ENCODE measurements at regions not wholly inside any gene's neighbourhood (a gene's known extent, or its start where the extent isn't known, plus 50 kb on each side); places are given as distances from the start of the nearest gene placed in this dataset.

- H3K27me3 ChIP-seq (ENCODE audit: control insufficient read depth, insufficient read depth, low read length) = no peaks in the 10 kb centered on the region
- H3K9me3 ChIP-seq (ENCODE audit: control insufficient read depth in 2 of 3, insufficient read depth in 1 of 3, low read length in 3 of 3) = no peaks in the 10 kb centered on the region
- peak in 2 of 5 donors; percentile 67 to 70 for DNase-seq
- H3K4me1 ChIP-seq (ENCODE audit: control insufficient read depth in 2 of 3, insufficient read depth in 2 of 3, low read depth in 1 of 3, low read length in 3 of 3) = peaks cover 4 to 35% (median 8%) of the 10 kb centered on the region in 3 donors
- intact Hi-C loops (cut with DNase I) = no loop called here
- TF ChIP-seq CTCF (IDR thresholded peaks at IDR 0.05; ENCODE audit: borderline replicate concordance, extremely low read depth, insufficient read depth) = no peak
- peak overlapping the region; percentile 85 to 97 for H3K27ac ChIP-seq (ENCODE audit: low read depth in 2 of 2, low read length in 2 of 2)
- no peak overlapping the region for H3K9ac ChIP-seq (ENCODE audit: low read length in 3 of 3)
- FAIRE-seq = peak; percentile 97
- no peaks in the 10 kb centered on the region for H3K36me3 ChIP-seq (ENCODE audit: control insufficient read depth in 2 of 3, insufficient read depth in 3 of 3, low read length in 3 of 3)
- no peak overlapping the region for H3K4me3 ChIP-seq (ENCODE audit: low read length in 3 of 3)
Observed at GRCh38 chr5:68746220-68746619, 347.6 kb upstream of the SLC30A5 start.

GRCh38 chr5:68746643-68747420 is 347.0 kb upstream of the SLC30A5 start:
- Histone ChIP-seq H3K4me1 (ENCODE audit: control insufficient read depth in 2 of 3, insufficient read depth in 2 of 3, low read depth in 1 of 3, low read length in 3 of 3) (peaks cover 4 to 35% (median 8%) of the 10 kb centered on the region in 3 donors), H3K27me3 (ENCODE audit: control insufficient read depth, insufficient read depth, low read length) (no peaks in the 10 kb centered on the region), H3K4me3 (ENCODE audit: low read length in 3 of 3) (peak overlapping the region in 2 of 3 donors; percentile 35 to 46), H3K27ac (ENCODE audit: low read depth in 2 of 2, low read length in 2 of 2) (peak overlapping the region; percentile 85 to 97), H3K9ac (ENCODE audit: low read length in 3 of 3) (peak overlapping the region in 2 of 3 donors; percentile 56 to 59), H3K9me3 (ENCODE audit: control insufficient read depth in 2 of 3, insufficient read depth in 1 of 3, low read length in 3 of 3) (no peaks in the 10 kb centered on the region), H3K36me3 (ENCODE audit: control insufficient read depth in 2 of 3, insufficient read depth in 3 of 3, low read length in 3 of 3) (no peaks in the 10 kb centered on the region)
- no peak for FAIRE-seq
- TF ChIP-seq CTCF (IDR thresholded peaks at IDR 0.05; ENCODE audit: borderline replicate concordance, extremely low read depth, insufficient read depth) = no peak
- DNase-seq = peak in 4 of 5 donors; percentile 45 to 78 (median 58)
- intact Hi-C loops (cut with DNase I) = no loop called here

- intact Hi-C loops (cut with DNase I) = no loop called here
- FAIRE-seq (no peak), DNase-seq (no peak)
- Histone ChIP-seq H3K9ac (ENCODE audit: low read length in 3 of 3) (peak overlapping the region in 1 of 3 donors; percentile 59), H3K27ac (ENCODE audit: low read depth in 2 of 2, low read length in 2 of 2) (peak overlapping the region; percentile 85 to 97), H3K4me3 (ENCODE audit: low read length in 3 of 3) (no peak overlapping the region), H3K27me3 (ENCODE audit: control insufficient read depth, insufficient read depth, low read length) (no peaks in the 10 kb centered on the region), H3K9me3 (ENCODE audit: control insufficient read depth in 2 of 3, insufficient read depth in 1 of 3, low read length in 3 of 3) (no peaks in the 10 kb centered on the region), H3K36me3 (ENCODE audit: control insufficient read depth in 2 of 3, insufficient read depth in 3 of 3, low read length in 3 of 3) (no peaks in the 10 kb centered on the region), H3K4me1 (ENCODE audit: control insufficient read depth in 2 of 3, insufficient read depth in 2 of 3, low read depth in 1 of 3, low read length in 3 of 3) (peaks cover 4 to 35% (median 8%) of the 10 kb centered on the region in 3 donors)
- TF ChIP-seq CTCF (IDR thresholded peaks at IDR 0.05; ENCODE audit: borderline replicate concordance, extremely low read depth, insufficient read depth) = no peak
Observed at GRCh38 chr5:68747521-68747920, 346.3 kb upstream of the SLC30A5 start.

Data from kidney (tissue), 13 donors.